Right lobe of liver (tissue), 4 donors: ENCODE measurements at regions not wholly inside any gene's neighbourhood (a gene's known extent, or its start where the extent isn't known, plus 50 kb on each side); places are given as distances from the start of the nearest gene placed in this dataset.

ENCODE experiments used
- CTCF ChIP-seq, 4 donors: fragments of 200-600 bp in 3 of 4; fragments of 450-650 bp in 1 of 4; IDR thresholded peaks; one replicate each; pipeline versions ENCODE4 v1.5.1 to v1.8.0; 2016 to 2022; ENCODE audit warnings: antibody characterized with exemption in 4 of 4, mild to moderate bottlenecking in 2 of 4
- POLR2A ChIP-seq: fragments of 450-650 bp; IDR thresholded peaks from one replicate; pipeline ENCODE4 v1.6.1; 2017; ENCODE audit warnings: antibody characterized with exemption, mild to moderate bottlenecking
- donor health status: DM: no; HTN: no; CAD: no.
- donor health status: DM: no; HTN: no; CAD: no.
- donor health status: DM: no; HTN: yes; CAD: no.

- TF ChIP-seq CTCF (IDR thresholded peaks at IDR 0.05) = no peak
- no peak for TF ChIP-seq POLR2A
Observed at GRCh38 chr7:46719616-46720015, 798.5 kb upstream of the IGFBP3 start.
